K562 (cell line): ENCODE measurements at regions not wholly inside any gene's neighbourhood (a gene's known extent, or its start where the extent isn't known, plus 50 kb on each side); places are given as distances from the start of the nearest gene placed in this dataset.

Experiments used
- EHMT2 ChIP-seq: fragments of 450-650 bp; IDR thresholded peaks from 2 replicates; pipeline ENCODE4 v1.6.1; 2018; ENCODE audit warnings: antibody characterized with exemption
- GATA2 ChIP-seq: sonication (generic); formaldehyde crosslinking; IDR thresholded peaks from 2 replicates; pipeline ENCODE4 v1.4.0; 2020; ENCODE audit warnings: mild to moderate bottlenecking, missing genetic modification reagents
- NCOA4 ChIP-seq: fragments of 450-650 bp; IDR thresholded peaks from 2 replicates; pipeline ENCODE4 v1.6.1; 2018; ENCODE audit warnings: mild to moderate bottlenecking; ENCODE audit not compliant: partially characterized antibody
- NFRKB ChIP-seq: fragments of 450-650 bp; IDR thresholded peaks from 2 replicates; pipeline ENCODE4 v1.6.1; 2016; ENCODE audit warnings: low read depth
- POLR2B ChIP-seq: fragments of 450-650 bp; IDR thresholded peaks from 2 replicates; pipeline ENCODE4 v1.6.1; 2018; ENCODE audit warnings: low read depth; ENCODE audit not compliant: partially characterized antibody
- SMARCA5 ChIP-seq: fragments of 450-650 bp; IDR thresholded peaks from 2 replicates; pipeline ENCODE4 v1.6.1; 2016
- ZBTB7A ChIP-seq: IDR thresholded peaks from 2 replicates; pipeline ENCODE4 v1.6.1; 2011; ENCODE audit warnings: low read depth, mild to moderate bottlenecking, low read length, moderate library complexity, borderline replicate concordance; ENCODE audit not compliant: control insufficient read depth
- ZFP1 ChIP-seq: fragments of 450-650 bp; formaldehyde crosslinking; IDR thresholded peaks from 2 replicates; pipeline ENCODE4 v1.4.0; 2020; ENCODE audit warnings: mild to moderate bottlenecking, mixed read lengths
- ZZZ3 ChIP-seq: fragments of 450-650 bp; IDR thresholded peaks from 2 replicates; pipeline ENCODE4 v1.6.1; 2016; ENCODE audit warnings: antibody characterized with exemption, mild to moderate bottlenecking, moderate library complexity
- TF ChIP-seq, protein P1 (sequence below), 2 experiments: fragments of 450-650 bp in 1 of 2; sonication (generic) in 1 of 2; formaldehyde crosslinking in 1 of 2; IDR thresholded peaks; 2 replicates each; pipeline versions ENCODE4 v1.7.1 to v1.9.0; 2016 to 2022; ENCODE audit warnings: inconsistent platforms in 1 of 2, mild to moderate bottlenecking in 1 of 2, missing genetic modification reagents in 1 of 2

DNA sequence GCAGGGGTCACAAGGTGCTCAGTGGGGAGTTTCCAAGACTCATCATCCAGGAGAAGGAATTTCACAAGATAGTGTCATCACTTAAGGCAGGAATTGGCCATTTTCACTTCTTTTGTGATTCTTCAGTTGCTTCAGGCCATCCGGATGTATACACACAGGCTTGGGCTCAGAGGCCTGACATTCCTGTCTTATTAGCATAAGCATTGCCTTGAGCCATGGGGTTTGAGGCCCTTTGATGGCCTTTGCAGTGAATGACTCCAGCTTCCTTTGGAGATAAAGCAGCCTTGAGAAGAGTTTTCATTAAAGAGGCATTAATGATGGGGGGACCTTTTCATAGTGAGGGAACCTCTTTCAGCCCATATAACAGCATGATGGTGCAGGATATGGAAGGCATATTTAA, 366.0 kb upstream of the CNTNAP5 start (continued):
- TF ChIP-seq, protein P1, sequence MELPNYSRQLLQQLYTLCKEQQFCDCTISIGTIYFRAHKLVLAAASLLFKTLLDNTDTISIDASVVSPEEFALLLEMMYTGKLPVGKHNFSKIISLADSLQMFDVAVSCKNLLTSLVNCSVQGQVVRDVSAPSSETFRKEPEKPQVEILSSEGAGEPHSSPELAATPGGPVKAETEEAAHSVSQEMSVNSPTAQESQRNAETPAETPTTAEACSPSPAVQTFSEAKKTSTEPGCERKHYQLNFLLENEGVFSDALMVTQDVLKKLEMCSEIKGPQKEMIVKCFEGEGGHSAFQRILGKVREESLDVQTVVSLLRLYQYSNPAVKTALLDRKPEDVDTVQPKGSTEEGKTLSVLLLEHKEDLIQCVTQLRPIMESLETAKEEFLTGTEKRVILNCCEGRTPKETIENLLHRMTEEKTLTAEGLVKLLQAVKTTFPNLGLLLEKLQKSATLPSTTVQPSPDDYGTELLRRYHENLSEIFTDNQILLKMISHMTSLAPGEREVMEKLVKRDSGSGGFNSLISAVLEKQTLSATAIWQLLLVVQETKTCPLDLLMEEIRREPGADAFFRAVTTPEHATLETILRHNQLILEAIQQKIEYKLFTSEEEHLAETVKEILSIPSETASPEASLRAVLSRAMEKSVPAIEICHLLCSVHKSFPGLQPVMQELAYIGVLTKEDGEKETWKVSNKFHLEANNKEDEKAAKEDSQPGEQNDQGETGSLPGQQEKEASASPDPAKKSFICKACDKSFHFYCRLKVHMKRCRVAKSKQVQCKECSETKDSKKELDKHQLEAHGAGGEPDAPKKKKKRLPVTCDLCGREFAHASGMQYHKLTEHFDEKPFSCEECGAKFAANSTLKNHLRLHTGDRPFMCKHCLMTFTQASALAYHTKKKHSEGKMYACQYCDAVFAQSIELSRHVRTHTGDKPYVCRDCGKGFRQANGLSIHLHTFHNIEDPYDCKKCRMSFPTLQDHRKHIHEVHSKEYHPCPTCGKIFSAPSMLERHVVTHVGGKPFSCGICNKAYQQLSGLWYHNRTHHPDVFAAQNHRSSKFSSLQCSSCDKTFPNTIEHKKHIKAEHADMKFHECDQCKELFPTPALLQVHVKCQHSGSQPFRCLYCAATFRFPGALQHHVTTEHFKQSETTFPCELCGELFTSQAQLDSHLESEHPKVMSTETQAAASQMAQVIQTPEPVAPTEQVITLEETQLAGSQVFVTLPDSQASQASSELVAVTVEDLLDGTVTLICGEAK (IDR thresholded peaks at IDR 0.05), result no peak
- TF ChIP-seq, protein P1 (CRISPR knock-in tag; IDR thresholded peaks at IDR 0.05), result no peak
- TF ChIP-seq ZZZ3 (no peak), GATA2 (CRISPR knock-in tag) (no peak), ZBTB7A (no peak), EHMT2 (no peak), NFRKB (no peak), SMARCA5 (no peak), POLR2B (no peak), NCOA4 (no peak), ZFP1 (no peak)
